ENCODE measurements at regions not wholly inside any gene's neighbourhood (a gene's known extent, or its start where the extent isn't known, plus 50 kb on each side); places are given as distances from the start of the nearest gene placed in this dataset.

DNA sequence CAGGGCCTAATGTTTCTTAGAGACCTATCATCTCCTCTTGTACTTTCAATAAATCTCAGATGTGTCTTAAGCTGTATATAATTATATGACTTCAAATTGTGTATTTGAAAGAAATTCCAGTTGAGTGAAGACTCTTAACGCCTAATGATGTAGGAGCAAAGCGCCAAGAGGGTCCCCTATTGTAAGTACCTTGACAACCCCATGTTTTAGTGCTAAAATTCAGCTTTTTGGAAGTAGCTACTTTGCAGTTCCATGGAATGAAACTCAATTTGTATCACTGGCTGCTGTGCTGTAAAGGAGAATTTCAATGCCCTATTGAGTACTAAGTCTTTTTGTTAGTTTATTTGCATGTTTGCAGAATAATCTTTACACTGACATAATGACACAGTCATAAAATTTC, 1826.6 kb upstream of the AGA start:
- TF ChIP-seq, protein P1, sequence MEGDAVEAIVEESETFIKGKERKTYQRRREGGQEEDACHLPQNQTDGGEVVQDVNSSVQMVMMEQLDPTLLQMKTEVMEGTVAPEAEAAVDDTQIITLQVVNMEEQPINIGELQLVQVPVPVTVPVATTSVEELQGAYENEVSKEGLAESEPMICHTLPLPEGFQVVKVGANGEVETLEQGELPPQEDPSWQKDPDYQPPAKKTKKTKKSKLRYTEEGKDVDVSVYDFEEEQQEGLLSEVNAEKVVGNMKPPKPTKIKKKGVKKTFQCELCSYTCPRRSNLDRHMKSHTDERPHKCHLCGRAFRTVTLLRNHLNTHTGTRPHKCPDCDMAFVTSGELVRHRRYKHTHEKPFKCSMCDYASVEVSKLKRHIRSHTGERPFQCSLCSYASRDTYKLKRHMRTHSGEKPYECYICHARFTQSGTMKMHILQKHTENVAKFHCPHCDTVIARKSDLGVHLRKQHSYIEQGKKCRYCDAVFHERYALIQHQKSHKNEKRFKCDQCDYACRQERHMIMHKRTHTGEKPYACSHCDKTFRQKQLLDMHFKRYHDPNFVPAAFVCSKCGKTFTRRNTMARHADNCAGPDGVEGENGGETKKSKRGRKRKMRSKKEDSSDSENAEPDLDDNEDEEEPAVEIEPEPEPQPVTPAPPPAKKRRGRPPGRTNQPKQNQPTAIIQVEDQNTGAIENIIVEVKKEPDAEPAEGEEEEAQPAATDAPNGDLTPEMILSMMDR (IDR thresholded peaks at IDR 0.05; ENCODE audit: insufficient read depth, low read depth, low read length): no peak
- TF ChIP-seq EZH2 (IDR thresholded peaks at IDR 0.05; ENCODE audit: insufficient read depth, low read length): no peak
